ENCODE measurements at regions not wholly inside any gene's neighbourhood (a gene's known extent, or its start where the extent isn't known, plus 50 kb on each side); places are given as distances from the start of the nearest gene placed in this dataset.

- no peak for TF ChIP-seq CTCF (IDR thresholded peaks at IDR 0.05)
- TF ChIP-seq POLR2A (IDR thresholded peaks at IDR 0.05) = no peak
Measured at GRCh38 chr9:87206064-87206661, 258.9 kb upstream of the GAS1 start.

All from vagina (tissue), 2 donors.